GM18951 (cell line): ENCODE measurements at regions not wholly inside any gene's neighbourhood (a gene's known extent, or its start where the extent isn't known, plus 50 kb on each side); places are given as distances from the start of the nearest gene placed in this dataset.
"Not testable (repeated sequence)": the region's sequence is repeated elsewhere in the genome, so short reads cannot be mapped to it uniquely, and the experiment has no call there.

Experiments
- POLR2A ChIP-seq: IDR thresholded peaks from 4 replicates; pipeline ENCODE4 v1.6.1; 2011; ENCODE audit warnings: mild to moderate bottlenecking; ENCODE audit not compliant: insufficient read length, insufficient read depth; ENCODE audit errors: extremely low read depth
- in situ Hi-C: fragments of 300-500 bp; cut with MboI; formaldehyde crosslinking; loops from one replicate; pipeline ENCODE4 v1.12.0; 2022; ENCODE audit warnings: low sequenced_read_pairs, mixed read lengths, inconsistent platforms; ENCODE audit not compliant: unreplicated experiment

- no peak for TF ChIP-seq POLR2A
- in situ Hi-C loops: no loop called here
These were observed 146.7 kb upstream of the NFIA start for GRCh38 chr1:60935599-60936110.

DNA sequence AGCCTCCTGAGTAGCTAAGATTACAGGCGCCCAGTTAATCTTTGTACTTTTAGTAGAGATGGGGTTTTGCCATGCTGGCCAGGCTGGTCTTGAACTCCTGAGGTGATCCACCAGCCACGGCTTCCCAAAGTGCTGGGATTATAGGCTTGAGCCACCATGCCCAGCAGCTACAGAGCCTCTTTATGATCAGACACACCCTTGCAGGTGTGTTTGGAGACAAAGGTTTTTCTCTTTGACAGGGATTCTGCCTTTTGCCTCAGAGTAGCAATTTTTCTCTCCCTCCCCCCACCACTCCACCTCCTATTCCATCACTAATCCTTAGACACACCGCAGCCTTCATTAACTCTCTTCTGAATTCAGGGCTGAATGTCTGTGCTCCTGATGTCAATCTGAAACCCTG lies 152.2 kb upstream of the NFIA start:
- TF ChIP-seq POLR2A: no peak
- in situ Hi-C loops: no loop called here

DNA sequence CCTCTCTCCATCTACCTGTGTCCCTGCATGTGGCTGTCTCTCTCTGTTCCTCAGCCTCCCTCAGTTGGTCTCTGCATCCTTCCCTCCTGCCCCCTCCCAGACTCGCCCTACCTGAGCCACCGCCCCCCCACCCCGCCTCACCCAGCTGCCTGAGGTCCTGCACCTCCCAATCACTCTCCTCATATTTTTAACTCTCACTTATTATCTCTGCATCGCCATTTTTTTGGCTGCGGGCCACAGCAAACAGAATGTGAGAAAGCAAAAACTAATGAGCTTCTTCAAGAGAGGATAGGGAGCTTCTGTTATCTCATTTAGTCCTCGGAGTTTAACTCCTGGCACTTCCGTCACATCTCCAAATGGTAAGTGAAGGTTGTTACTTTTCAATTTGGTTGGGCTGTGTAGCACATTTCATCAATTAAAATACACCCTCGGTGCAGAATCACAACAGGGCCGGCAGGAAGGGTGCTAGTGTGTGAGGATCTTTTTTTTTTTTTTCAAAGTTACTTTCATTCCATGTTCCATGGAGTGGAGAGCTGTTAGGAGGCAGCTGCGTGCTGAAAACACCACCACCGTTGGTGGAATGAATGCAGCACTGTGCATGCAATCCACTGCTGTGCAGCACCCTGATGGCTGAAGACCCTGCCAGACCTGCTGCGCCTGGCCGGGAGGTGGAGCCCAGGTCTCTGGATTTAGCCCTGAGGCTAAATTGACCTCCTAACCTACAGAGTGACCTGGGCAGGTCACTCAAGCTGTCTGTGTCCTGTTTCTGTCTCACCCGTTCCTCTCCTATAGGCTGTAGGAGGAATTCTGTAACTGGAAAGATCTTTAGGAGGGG lies 157.2 kb upstream of the NFIA start:
- no peak for TF ChIP-seq POLR2A
- in situ Hi-C loops: no loop called here

DNA sequence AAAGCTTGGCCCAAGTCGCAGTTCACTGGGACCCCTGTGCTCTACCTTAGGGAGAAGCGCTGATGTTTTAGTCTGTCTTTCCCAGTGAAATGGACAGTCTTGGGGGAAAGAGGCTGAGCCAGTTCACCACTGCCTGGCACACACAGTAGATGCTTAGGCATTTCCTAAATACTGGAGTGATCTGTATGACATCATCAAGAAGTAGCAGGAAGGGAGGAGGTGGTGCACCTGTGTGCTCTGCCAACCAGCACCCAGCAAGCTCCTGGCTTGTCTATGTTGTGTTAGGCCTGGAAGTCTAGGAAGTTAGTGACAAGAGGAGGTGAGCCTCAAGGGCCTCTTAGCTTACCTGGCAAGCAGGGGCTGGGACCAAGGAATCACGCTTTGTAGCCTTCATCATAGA lies 158.2 kb upstream of the NFIA start:
- TF ChIP-seq POLR2A: no peak
- in situ Hi-C loops: no loop called here

- no peak for TF ChIP-seq POLR2A
- in situ Hi-C loops: no loop called here
These were observed 158.8 kb upstream of the NFIA start for GRCh38 chr1:60923389-60924087.

GRCh38 chr1:60922304-60922703 lies 160.1 kb upstream of the NFIA start:
- no peak for TF ChIP-seq POLR2A

GRCh38 chr1:60921175-60921574 lies 161.2 kb upstream of the NFIA start:
- TF ChIP-seq POLR2A: no peak
- in situ Hi-C loops: no loop called here

More at GRCh38 chr1:60922304-60922703, 160.1 kb upstream of the NFIA start:
- in situ Hi-C loops: no loop called here

- TF ChIP-seq POLR2A: no peak
- in situ Hi-C loops: no loop called here
These were observed 161.8 kb upstream of the NFIA start for GRCh38 chr1:60920561-60920960.

GRCh38 chr1:60918867-60919266 lies 163.5 kb upstream of the NFIA start:
- in situ Hi-C loops: no loop called here
- no peak for TF ChIP-seq POLR2A

- in situ Hi-C loops: no loop called here
- TF ChIP-seq POLR2A: no peak
These were observed 165.5 kb upstream of the NFIA start for GRCh38 chr1:60916906-60917305.

- in situ Hi-C loops: no loop called here
- TF ChIP-seq POLR2A: no peak
These were observed 166.2 kb upstream of the NFIA start for GRCh38 chr1:60916199-60916598.

DNA sequence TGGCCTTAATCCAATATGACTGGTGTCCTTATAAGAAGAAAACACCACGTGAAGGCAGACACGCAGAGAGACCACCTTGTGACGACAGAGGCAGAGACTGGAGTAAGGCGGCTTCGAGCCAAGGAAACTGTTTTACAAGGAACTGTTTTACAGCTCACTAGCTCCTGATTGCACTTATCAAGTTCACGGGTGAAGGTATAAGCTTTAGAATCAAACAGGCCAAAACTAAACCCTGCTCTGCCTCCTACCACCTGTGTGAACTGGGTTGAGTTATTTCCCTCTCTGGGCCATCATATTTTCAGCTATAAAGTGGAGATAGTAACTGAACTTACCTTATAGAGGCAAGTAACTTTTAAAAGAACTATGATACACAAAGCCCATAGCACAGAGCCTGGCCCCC lies 166.9 kb upstream of the NFIA start:
- no peak for TF ChIP-seq POLR2A
- in situ Hi-C loops: no loop called here

GRCh38 chr1:60914982-60915381 lies 167.4 kb upstream of the NFIA start:
- in situ Hi-C loops: no loop called here
- no peak for TF ChIP-seq POLR2A

DNA sequence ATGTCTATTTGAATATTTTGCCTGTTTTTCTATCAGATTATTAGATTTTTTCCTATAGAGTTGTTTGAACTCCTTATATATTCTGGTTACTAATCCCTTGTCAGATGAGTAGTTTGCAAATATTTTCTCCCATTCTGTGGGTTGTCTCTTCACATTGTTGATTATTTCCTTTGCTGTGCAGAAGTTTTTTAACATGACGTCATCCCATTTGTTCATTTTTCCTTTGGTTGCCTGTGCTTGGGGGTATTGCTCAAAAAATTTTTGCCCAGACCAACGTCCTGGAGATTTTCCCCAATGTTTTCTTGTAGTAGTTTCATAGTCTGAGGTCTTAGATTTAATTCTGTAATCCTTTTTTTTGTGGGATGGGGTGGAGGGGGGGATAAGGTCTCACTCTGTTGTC lies 168.7 kb upstream of the NFIA start:
- in situ Hi-C loops: not testable (repeated sequence)
